ENCODE measurements at regions not wholly inside any gene's neighbourhood (a gene's known extent, or its start where the extent isn't known, plus 50 kb on each side); places are given as distances from the start of the nearest gene placed in this dataset.
A peak's percentile ranks its signal among the peaks of the same experiment; 100 is the strongest.

DNA sequence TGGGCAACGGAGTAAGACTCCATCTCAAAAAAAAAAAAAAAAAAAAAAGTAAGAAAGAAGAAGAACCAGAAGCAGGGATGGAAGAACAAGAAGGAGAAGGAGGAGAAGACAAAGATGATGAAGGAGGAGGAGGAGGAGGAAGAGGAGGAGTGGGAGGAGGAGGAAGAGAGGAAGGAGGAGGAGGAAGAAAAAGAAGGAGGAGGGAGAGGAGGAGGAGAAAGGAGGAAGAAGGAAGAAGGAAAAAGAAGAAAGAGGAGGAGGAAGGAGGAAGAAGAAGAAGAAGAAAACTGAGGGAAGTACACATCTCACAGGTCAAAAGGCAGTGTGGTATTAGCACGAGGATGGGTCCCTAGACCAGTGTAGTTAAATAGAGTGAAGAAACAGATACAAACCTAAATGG, 65.1 kb upstream of the SCAF8 start:
- H3K4me3 ChIP-seq (ENCODE audit: control insufficient read depth in 1 of 2, extremely low read depth in 1 of 2, low read length in 1 of 2), result no peak overlapping the region
- no peak for ATAC-seq (replicated peaks in 1 of 4)
- Mint-ChIP-seq H3K9me3 (no peaks in the 10 kb centered on the region), H3K27ac (no peak overlapping the region), H3K4me3 (no peak overlapping the region), H3K4me1 (no peaks in the 10 kb centered on the region), H3K27me3 (peaks cover 0 to 1% of the 10 kb centered on the region in 2 donors), H3K36me3 (no peaks in the 10 kb centered on the region)
- CTCF ChIA-PET, result interaction anchor here in 1 of 2 donors (0.8 kb wide), 1 partner anchor 13 kb away, joined by 3 read pairs; no protein-coding TSS in a partner anchor
- H3K4me1 ChIP-seq (ENCODE audit: control insufficient read depth in 1 of 2, extremely low read depth in 1 of 2, insufficient read depth in 2 of 2, low read length in 2 of 2), result no peaks in the 10 kb centered on the region
- H3K27ac ChIP-seq (ENCODE audit: low read length), result no peak overlapping the region
- no CpG with 5 or more reads among the region's 2 CpGs for WGBS (ENCODE audit: insufficient coverage)
- POLR2A ChIA-PET, result interaction anchor here in 1 of 2 donors (0.6 kb wide), 1 partner anchor 98 kb away, joined by 5 read pairs; no protein-coding TSS in a partner anchor
- H3K27me3 ChIP-seq (replicated peaks in 1 of 2; ENCODE audit: control insufficient read depth in 2 of 2, extremely low read depth in 1 of 2, insufficient read depth in 2 of 2, low read length in 1 of 2), result peaks cover 0 to 5% of the 10 kb centered on the region in 2 experiments
- no peaks in the 10 kb centered on the region for H3K36me3 ChIP-seq (ENCODE audit: control insufficient read depth in 2 of 2, extremely low read depth in 1 of 2, insufficient read depth in 1 of 2, low read length in 1 of 2)
- H3K9me3 ChIP-seq, result no peaks in the 10 kb centered on the region
- no peak for DNase-seq

DNA sequence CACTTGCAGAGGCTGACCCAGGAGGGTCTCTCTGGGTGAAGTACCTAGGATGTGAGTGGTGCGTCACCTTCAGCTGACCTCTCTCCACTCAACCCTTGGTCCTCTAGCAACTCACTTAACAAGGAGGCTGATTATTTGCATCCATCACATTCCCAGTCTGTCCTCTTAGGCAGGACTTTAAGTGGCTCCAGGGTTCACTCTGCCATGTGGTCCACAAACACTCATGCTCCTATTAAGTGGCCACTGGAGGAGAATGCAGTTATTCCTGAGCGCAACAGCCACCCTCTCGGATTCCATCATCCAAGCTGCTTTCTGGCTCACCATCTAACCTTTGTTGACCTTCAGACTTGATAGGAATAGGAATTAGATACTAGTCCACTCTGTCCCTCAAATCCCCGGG, 61.1 kb upstream of the SCAF8 start:
- Histone ChIP-seq H3K4me3 (ENCODE audit: control insufficient read depth in 1 of 2, extremely low read depth in 1 of 2, low read length in 1 of 2) (no peak overlapping the region), H3K9me3 (no peaks in the 10 kb centered on the region), H3K36me3 (ENCODE audit: control insufficient read depth in 2 of 2, extremely low read depth in 1 of 2, insufficient read depth in 1 of 2, low read length in 1 of 2) (no peaks in the 10 kb centered on the region), H3K4me1 (ENCODE audit: control insufficient read depth in 1 of 2, extremely low read depth in 1 of 2, insufficient read depth in 2 of 2, low read length in 2 of 2) (no peaks in the 10 kb centered on the region), H3K27ac (ENCODE audit: low read length) (no peak overlapping the region), H3K27me3 (replicated peaks in 1 of 2; ENCODE audit: control insufficient read depth in 2 of 2, extremely low read depth in 1 of 2, insufficient read depth in 2 of 2, low read length in 1 of 2) (peaks cover 0 to under 1% of the 10 kb centered on the region in 2 experiments)
- H3K27me3 Mint-ChIP-seq, result no peaks in the 10 kb centered on the region
- WGBS (ENCODE audit: insufficient coverage), result 100% methylated on average over 1 of the region's 4 CpGs
- ChIA-PET POLR2A (no interaction called here), CTCF (interaction anchor here in 1 of 2 donors (0.6 to 4.0 kb wide), 2 partner anchors 133 to 396 kb away, joined by 3 to 74 read pairs; no protein-coding TSS in a partner anchor)
- H3K4me3 Mint-ChIP-seq, result no peak overlapping the region
- no peak for ATAC-seq (replicated peaks in 1 of 4)
- no peak for DNase-seq
- H3K9me3 Mint-ChIP-seq, result no peaks in the 10 kb centered on the region
- no peaks in the 10 kb centered on the region for H3K4me1 Mint-ChIP-seq
- no peak overlapping the region for H3K27ac Mint-ChIP-seq
- H3K36me3 Mint-ChIP-seq, result no peaks in the 10 kb centered on the region

DNA sequence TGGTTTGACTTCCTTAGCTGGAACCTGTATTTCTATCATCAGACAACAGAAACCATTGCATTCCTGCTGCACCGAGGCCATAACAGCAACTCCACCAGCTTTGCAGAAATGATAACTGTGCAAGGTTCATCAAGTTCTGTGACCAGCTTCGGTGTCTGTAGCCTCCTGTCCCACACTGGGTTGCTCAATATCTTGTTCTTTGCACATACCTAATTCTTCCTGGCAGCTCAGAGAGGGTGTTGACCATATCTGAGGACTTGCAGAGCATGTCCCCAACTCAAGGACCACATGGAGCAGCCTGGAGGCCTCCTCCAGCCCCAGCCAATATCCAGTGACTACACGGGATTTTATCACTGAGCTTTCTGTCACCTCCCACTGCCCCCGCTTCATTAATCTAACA, 59.3 kb upstream of the SCAF8 start:
- no peak for DNase-seq
- Mint-ChIP-seq H3K4me1 (no peaks in the 10 kb centered on the region), H3K4me3 (no peak overlapping the region), H3K27me3 (no peaks in the 10 kb centered on the region), H3K27ac (no peak overlapping the region), H3K9me3 (no peaks in the 10 kb centered on the region), H3K36me3 (no peaks in the 10 kb centered on the region)
- no peak overlapping the region for H3K27ac ChIP-seq (ENCODE audit: low read length)
- ATAC-seq (replicated peaks in 1 of 4), result no peak
- CTCF ChIA-PET, result interaction anchor here (0.5 to 5.1 kb wide), 10 partner anchors 10 to 1710 kb away, joined by 3 to 224 read pairs (median 4); no protein-coding TSS in a partner anchor
- POLR2A ChIA-PET, result no interaction called here
- no peaks in the 10 kb centered on the region for H3K36me3 ChIP-seq (ENCODE audit: control insufficient read depth in 2 of 2, extremely low read depth in 1 of 2, insufficient read depth in 1 of 2, low read length in 1 of 2)
- H3K4me1 ChIP-seq (ENCODE audit: control insufficient read depth in 1 of 2, extremely low read depth in 1 of 2, insufficient read depth in 2 of 2, low read length in 2 of 2), result no peaks in the 10 kb centered on the region
- no peaks in the 10 kb centered on the region for H3K9me3 ChIP-seq
- H3K4me3 ChIP-seq (ENCODE audit: control insufficient read depth in 1 of 2, extremely low read depth in 1 of 2, low read length in 1 of 2), result no peak overlapping the region
- 61% methylated on average over 4 of the region's 4 CpGs for WGBS (ENCODE audit: insufficient coverage)
- H3K27me3 ChIP-seq (replicated peaks in 1 of 2; ENCODE audit: control insufficient read depth in 2 of 2, extremely low read depth in 1 of 2, insufficient read depth in 2 of 2, low read length in 1 of 2), result no peaks in the 10 kb centered on the region

DNA sequence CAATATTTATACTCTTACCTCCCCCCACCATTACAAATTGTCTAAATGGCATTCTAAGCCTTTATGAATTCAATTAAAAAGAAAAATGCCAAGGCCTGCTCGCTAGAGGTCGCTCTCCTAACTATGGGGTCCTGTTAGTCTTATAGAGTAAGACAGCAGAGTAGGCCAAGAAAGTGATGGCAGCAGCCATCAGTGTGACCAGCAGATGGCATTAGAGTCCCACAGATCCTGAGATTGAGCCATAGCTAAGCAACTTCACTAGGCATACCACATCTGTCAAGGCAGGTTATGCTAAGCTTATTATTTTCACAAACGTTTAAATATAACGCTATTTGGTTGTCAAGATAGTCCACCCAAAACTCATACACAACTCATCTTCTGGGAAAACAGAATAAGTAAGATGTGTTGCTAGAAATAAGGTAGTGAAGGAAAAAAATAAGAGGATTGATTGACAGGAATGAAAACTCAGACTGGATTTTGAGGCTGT, 57.6 kb upstream of the SCAF8 start:
- WGBS (ENCODE audit: insufficient coverage), result no CpG with 5 or more reads among the region's 4 CpGs
- peak; percentile 68 to 95 (median 84) for DNase-seq
- peak; percentile 100 for ATAC-seq (replicated peaks in 1 of 4)
- POLR2A ChIA-PET, result interaction anchor here in 1 of 2 donors (0.6 kb wide), 2 partner anchors 448 to 496 kb away, joined by 4 read pairs; no protein-coding TSS in a partner anchor
- H3K4me1 ChIP-seq (ENCODE audit: control insufficient read depth in 1 of 2, extremely low read depth in 1 of 2, insufficient read depth in 2 of 2, low read length in 2 of 2), result no peaks in the 10 kb centered on the region
- CTCF ChIA-PET, result interaction anchor here (0.5 to 5.1 kb wide), 46 partner anchors 8 to 1293 kb away, joined by 3 to 224 read pairs (median 4); no protein-coding TSS in a partner anchor
- Mint-ChIP-seq H3K36me3 (no peaks in the 10 kb centered on the region), H3K27me3 (no peaks in the 10 kb centered on the region), H3K9me3 (no peaks in the 10 kb centered on the region), H3K4me3 (no peak overlapping the region), H3K27ac (no peak overlapping the region), H3K4me1 (no peaks in the 10 kb centered on the region)
- no peaks in the 10 kb centered on the region for H3K36me3 ChIP-seq (ENCODE audit: control insufficient read depth in 2 of 2, extremely low read depth in 1 of 2, insufficient read depth in 1 of 2, low read length in 1 of 2)
- no peaks in the 10 kb centered on the region for H3K27me3 ChIP-seq (replicated peaks in 1 of 2; ENCODE audit: control insufficient read depth in 2 of 2, extremely low read depth in 1 of 2, insufficient read depth in 2 of 2, low read length in 1 of 2)
- H3K4me3 ChIP-seq (ENCODE audit: control insufficient read depth in 1 of 2, extremely low read depth in 1 of 2, low read length in 1 of 2), result no peak overlapping the region
- H3K9me3 ChIP-seq, result no peaks in the 10 kb centered on the region
- H3K27ac ChIP-seq (ENCODE audit: low read length), result no peak overlapping the region

DNA sequence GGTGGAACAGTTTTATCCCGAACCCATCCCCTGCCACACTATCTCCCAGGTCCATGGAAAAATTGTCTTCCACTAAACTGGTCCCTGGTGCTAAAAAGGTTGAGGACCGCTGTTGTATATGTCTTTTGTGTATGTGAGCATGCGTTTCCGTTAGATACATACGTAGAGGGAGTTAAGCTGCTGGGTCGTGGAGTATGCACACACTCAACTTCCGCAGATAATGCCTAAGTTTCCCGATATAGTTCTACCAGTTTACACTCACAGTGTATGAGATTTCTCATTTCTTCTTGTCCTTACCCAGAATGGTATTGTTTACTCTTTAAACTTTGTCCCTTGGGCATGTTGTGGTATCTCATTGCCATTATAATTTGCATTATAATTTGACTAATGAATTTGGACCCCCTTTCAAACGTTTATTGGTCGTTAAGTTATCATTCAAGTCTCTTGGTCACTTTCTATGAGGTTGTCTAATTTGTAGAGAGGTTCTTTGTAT, 50.5 kb upstream of the SCAF8 start:
- no peak overlapping the region for H3K27ac Mint-ChIP-seq
- H3K4me3 ChIP-seq (ENCODE audit: control insufficient read depth in 1 of 2, extremely low read depth in 1 of 2, low read length in 1 of 2), result no peak overlapping the region
- H3K4me3 Mint-ChIP-seq, result no peak overlapping the region
- ChIA-PET POLR2A (no interaction called here), CTCF (interaction anchor here in 1 of 2 donors (0.5 kb wide), 1 partner anchor 126 kb away, joined by 4 read pairs; no protein-coding TSS in a partner anchor)
- no peak for DNase-seq
- no peak for ATAC-seq (replicated peaks in 1 of 4)
- H3K27me3 Mint-ChIP-seq, result no peaks in the 10 kb centered on the region
- no peak overlapping the region for H3K27ac ChIP-seq (ENCODE audit: low read length)
- peaks cover 10 to 12% (median 12%) of the 10 kb centered on the region in 3 donors for H3K4me1 Mint-ChIP-seq
- no CpG with 5 or more reads among the region's 10 CpGs for WGBS (ENCODE audit: insufficient coverage)
- no peaks in the 10 kb centered on the region for H3K36me3 Mint-ChIP-seq
- H3K9me3 ChIP-seq, result no peaks in the 10 kb centered on the region
- H3K4me1 ChIP-seq (ENCODE audit: control insufficient read depth in 1 of 2, extremely low read depth in 1 of 2, insufficient read depth in 2 of 2, low read length in 2 of 2), result peaks cover 0 to 4% of the 10 kb centered on the region in 2 experiments
- H3K27me3 ChIP-seq (replicated peaks in 1 of 2; ENCODE audit: control insufficient read depth in 2 of 2, extremely low read depth in 1 of 2, insufficient read depth in 2 of 2, low read length in 1 of 2), result no peaks in the 10 kb centered on the region
- no peaks in the 10 kb centered on the region for H3K36me3 ChIP-seq (ENCODE audit: control insufficient read depth in 2 of 2, extremely low read depth in 1 of 2, insufficient read depth in 1 of 2, low read length in 1 of 2)
- H3K9me3 Mint-ChIP-seq, result no peaks in the 10 kb centered on the region
